Ishikawa (cell line): ENCODE measurements at regions not wholly inside any gene's neighbourhood (a gene's known extent, or its start where the extent isn't known, plus 50 kb on each side); places are given as distances from the start of the nearest gene placed in this dataset.
A peak's percentile ranks its signal among the peaks of the same experiment; 100 is the strongest.

Experiments used
- CEBPB ChIP-seq: IDR thresholded peaks from 2 replicates; pipeline ENCODE4 v1.6.1; 2012
- CREB1 ChIP-seq: IDR thresholded peaks from 2 replicates; pipeline ENCODE4 v1.6.1; 2012; ENCODE audit warnings: low read depth
- EGR1 ChIP-seq: IDR thresholded peaks from 2 replicates; pipeline ENCODE4 v1.6.1; 2012
- EP300 ChIP-seq: IDR thresholded peaks from 2 replicates; pipeline ENCODE4 v1.6.1; 2012; ENCODE audit warnings: borderline replicate concordance
- FOXM1 ChIP-seq: IDR thresholded peaks from 2 replicates; pipeline ENCODE4 v1.6.1; 2012; ENCODE audit warnings: low read depth, borderline replicate concordance
- NFIC ChIP-seq: IDR thresholded peaks from 2 replicates; pipeline ENCODE4 v1.6.1; 2012
- RAD21 ChIP-seq: IDR thresholded peaks from 2 replicates; pipeline ENCODE4 v1.6.1; 2012; ENCODE audit warnings: low read depth
- TAF1 ChIP-seq: IDR thresholded peaks from 2 replicates; pipeline ENCODE4 v1.6.1; 2012; ENCODE audit warnings: low read depth, mild to moderate bottlenecking
- TCF12 ChIP-seq: IDR thresholded peaks from 2 replicates; pipeline ENCODE4 v1.6.1; 2012; ENCODE audit warnings: low read depth
- TEAD4 ChIP-seq: IDR thresholded peaks from 2 replicates; pipeline ENCODE4 v1.6.1; 2012
- YY1 ChIP-seq: IDR thresholded peaks from 2 replicates; pipeline ENCODE4 v1.6.1; 2012; ENCODE audit warnings: low read depth
- ZBTB7A ChIP-seq: IDR thresholded peaks from 2 replicates; pipeline ENCODE4 v1.6.1; 2012; ENCODE audit warnings: low read depth
- TF ChIP-seq, protein P1 (sequence below): IDR thresholded peaks from 2 replicates; pipeline ENCODE4 v1.6.1; 2012
- TF ChIP-seq, protein P2 (sequence below): IDR thresholded peaks from 2 replicates; pipeline ENCODE4 v1.6.1; 2012
- TF ChIP-seq, protein P3 (sequence below): IDR thresholded peaks from 2 replicates; pipeline ENCODE4 v1.6.1; 2012; ENCODE audit warnings: low read depth, mild to moderate bottlenecking

GRCh38 chr3:14311729-14312128, 90.7 kb upstream of the SLC6A6 start:
- no peak for TF ChIP-seq EGR1
- TF ChIP-seq, protein P1, sequence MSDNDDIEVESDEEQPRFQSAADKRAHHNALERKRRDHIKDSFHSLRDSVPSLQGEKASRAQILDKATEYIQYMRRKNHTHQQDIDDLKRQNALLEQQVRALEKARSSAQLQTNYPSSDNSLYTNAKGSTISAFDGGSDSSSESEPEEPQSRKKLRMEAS: no peak
- TF ChIP-seq TEAD4: no peak
- TF ChIP-seq CREB1: no peak
- TF ChIP-seq CEBPB: no peak
- TF ChIP-seq TCF12: no peak
- TF ChIP-seq, protein P2, sequence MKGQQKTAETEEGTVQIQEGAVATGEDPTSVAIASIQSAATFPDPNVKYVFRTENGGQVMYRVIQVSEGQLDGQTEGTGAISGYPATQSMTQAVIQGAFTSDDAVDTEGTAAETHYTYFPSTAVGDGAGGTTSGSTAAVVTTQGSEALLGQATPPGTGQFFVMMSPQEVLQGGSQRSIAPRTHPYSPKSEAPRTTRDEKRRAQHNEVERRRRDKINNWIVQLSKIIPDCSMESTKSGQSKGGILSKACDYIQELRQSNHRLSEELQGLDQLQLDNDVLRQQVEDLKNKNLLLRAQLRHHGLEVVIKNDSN: no peak
- TF ChIP-seq YY1: no peak
- TF ChIP-seq NFIC: no peak
- TF ChIP-seq FOXM1: no peak
- TF ChIP-seq TAF1: no peak
- TF ChIP-seq ZBTB7A: no peak
- TF ChIP-seq, protein P3, sequence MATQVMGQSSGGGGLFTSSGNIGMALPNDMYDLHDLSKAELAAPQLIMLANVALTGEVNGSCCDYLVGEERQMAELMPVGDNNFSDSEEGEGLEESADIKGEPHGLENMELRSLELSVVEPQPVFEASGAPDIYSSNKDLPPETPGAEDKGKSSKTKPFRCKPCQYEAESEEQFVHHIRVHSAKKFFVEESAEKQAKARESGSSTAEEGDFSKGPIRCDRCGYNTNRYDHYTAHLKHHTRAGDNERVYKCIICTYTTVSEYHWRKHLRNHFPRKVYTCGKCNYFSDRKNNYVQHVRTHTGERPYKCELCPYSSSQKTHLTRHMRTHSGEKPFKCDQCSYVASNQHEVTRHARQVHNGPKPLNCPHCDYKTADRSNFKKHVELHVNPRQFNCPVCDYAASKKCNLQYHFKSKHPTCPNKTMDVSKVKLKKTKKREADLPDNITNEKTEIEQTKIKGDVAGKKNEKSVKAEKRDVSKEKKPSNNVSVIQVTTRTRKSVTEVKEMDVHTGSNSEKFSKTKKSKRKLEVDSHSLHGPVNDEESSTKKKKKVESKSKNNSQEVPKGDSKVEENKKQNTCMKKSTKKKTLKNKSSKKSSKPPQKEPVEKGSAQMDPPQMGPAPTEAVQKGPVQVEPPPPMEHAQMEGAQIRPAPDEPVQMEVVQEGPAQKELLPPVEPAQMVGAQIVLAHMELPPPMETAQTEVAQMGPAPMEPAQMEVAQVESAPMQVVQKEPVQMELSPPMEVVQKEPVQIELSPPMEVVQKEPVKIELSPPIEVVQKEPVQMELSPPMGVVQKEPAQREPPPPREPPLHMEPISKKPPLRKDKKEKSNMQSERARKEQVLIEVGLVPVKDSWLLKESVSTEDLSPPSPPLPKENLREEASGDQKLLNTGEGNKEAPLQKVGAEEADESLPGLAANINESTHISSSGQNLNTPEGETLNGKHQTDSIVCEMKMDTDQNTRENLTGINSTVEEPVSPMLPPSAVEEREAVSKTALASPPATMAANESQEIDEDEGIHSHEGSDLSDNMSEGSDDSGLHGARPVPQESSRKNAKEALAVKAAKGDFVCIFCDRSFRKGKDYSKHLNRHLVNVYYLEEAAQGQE: no peak
- no peak for TF ChIP-seq RAD21
- TF ChIP-seq EP300: no peak

DNA sequence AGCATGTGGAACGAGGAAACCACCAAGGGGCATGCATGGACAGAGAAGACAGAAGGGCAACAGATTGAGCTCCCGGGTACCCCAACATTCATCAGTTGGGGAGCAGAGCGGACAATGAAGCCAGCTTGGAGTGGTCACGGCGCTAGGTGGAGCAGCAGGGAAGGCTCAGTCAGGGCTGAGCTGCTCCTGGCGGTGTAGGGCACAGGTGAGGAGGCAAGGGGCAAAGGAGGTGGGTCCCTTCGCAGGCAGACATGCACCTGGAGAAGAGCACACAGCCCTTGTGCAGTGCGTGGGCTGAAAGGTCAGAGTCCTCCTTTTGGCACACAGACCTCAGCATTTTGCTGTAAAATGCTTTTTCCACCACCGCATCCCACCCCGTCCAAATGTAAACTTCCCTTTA, 90.0 kb upstream of the SLC6A6 start:
- TF ChIP-seq TAF1 (no peak), EGR1 (no peak), CREB1 (no peak), TEAD4 (no peak), NFIC (no peak), YY1 (no peak), CEBPB (no peak), FOXM1 (no peak), TCF12 (no peak), EP300 (no peak), RAD21 (no peak), ZBTB7A (no peak)
- TF ChIP-seq, protein P3: no peak
- TF ChIP-seq, protein P2: no peak
- TF ChIP-seq, protein P1: no peak

DNA sequence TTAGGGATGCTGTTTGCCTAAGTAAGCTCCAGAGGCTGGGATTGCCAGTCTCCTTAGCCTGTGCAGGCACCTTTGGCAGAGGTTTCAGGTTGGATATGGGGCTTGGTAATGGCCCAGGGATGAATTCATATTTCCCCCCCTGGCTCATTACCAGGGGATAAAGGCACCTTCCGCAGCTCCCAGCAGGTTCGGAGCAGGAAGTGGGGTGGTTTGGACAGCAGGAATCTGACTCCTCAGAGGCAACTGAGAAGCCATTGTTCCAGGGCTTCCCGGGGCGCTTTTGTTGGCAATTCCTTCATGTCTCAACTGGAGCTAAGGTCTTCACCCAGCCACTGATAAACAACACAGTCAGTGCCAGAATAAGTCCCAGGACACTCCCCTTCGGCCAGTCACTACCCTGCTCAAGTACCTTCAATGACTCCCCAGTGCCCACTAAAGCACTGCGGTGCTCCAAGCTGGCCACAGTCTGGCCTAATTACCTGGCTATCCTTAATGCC, 85.3 kb upstream of the SLC6A6 start:
- TF ChIP-seq, protein P1: 0 out of 2 replicates have a peak, but pooled peaks have one; percentile 31
- TF ChIP-seq CREB1 (no peak), EGR1 (no peak), EP300 (peak; percentile 82), TAF1 (no peak), TEAD4 (no peak; the same call in 1 of the 2 replicates), RAD21 (0 out of 2 replicates have a peak, but pooled peaks have one; percentile 6), FOXM1 (peak; percentile 24; the same call in 1 of the 2 replicates), YY1 (0 out of 2 replicates have a peak, but pooled peaks have one; percentile 30), TCF12 (peak; percentile 85), NFIC (peak; percentile 70), ZBTB7A (no peak), CEBPB (no peak)
- TF ChIP-seq, protein P2: no peak
- TF ChIP-seq, protein P3: no peak
